NOMO-1 treated with DMSO at 0.1 percent for 48 hours (cell line): ENCODE measurements at regions not wholly inside any gene's neighbourhood (a gene's known extent, or its start where the extent isn't known, plus 50 kb on each side); places are given as distances from the start of the nearest gene placed in this dataset.
"Not testable (repeated sequence)": the region's sequence is repeated elsewhere in the genome, so short reads cannot be mapped to it uniquely, and the experiment has no call there.

Experiments used
- DNase-seq: peaks from one replicate; lab custom pipeline; 2025; ENCODE audit not compliant: unreplicated experiment; lab: John Stamatoyannopoulos, UW

DNA sequence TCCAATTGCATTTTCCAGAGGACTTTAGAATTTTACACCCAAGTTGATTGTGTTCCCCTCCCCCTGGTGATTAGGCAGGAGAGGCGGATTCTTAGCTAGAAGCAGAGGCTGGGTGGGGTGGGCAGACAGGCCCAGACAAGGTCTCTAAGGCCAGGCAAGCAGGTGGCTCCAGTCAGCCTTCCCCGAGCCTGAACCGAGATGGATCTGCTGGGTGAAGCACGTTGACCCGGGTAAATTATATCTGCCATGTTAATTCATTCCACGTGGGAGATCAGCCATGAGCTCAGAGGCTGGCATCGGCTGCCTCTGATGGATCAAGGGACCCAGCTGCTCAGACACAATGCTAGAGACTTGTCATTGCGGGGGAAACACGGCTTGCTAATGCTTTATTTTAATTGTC, 159.5 kb upstream of the MAFB start:
- DNase-seq: no peak

DNA sequence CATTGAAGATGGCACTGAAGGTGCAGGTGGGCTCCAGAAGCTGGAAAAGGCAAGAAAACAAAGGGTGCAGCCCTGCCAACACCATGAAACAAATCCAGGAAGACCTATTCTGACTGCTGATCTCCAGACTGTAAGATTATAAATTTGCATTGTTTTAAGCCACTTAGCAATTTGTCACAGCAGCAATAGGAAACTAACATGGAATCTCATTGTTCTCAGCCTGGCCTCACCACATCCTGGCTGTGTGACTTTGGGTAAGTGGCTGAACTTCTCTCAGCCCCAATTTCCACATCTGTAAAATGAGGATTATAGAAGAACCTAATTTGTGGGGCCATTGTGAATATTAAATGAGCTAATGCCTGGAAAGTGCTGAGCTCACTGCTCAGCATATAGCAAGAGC, 160.4 kb upstream of the MAFB start:
- no peak for DNase-seq

DNA sequence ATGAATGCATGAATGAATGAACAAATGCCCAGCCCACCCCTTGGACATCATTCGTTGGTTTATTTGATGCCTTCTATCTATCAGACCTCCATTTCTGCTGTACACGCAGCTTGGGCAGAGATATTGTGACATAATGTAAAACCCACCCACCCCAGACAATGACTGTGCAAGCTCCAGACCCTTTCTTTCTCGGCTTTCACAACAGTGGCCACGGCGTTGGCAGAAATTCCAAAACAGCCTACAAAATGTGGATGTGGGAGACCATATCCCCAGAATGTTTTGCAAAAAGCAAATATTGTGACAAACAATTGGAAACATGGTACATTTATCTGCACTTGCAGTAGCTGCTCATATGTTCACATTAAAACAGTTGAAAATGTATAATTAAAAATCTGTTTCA, 162.0 kb upstream of the MAFB start:
- no peak for DNase-seq

DNA sequence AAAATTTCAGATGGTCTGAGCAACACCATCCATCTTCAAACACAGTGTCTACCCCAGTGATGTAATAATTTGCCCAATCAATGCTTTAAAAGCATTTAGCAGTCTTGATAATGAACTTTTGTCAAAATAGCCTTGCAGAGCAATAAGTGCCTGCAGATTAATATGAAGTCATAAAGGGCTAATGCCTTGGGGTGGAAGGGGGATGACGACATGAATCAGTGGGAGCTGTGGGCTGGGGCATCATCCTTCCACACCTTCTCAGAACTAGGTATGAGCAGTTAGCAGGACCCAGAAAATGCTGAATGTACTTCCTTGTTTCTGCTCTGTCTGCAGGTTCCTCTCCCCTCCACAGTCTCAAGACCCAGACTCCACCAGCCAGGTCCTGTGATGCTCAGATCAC, 166.2 kb upstream of the MAFB start:
- DNase-seq: no peak

DNA sequence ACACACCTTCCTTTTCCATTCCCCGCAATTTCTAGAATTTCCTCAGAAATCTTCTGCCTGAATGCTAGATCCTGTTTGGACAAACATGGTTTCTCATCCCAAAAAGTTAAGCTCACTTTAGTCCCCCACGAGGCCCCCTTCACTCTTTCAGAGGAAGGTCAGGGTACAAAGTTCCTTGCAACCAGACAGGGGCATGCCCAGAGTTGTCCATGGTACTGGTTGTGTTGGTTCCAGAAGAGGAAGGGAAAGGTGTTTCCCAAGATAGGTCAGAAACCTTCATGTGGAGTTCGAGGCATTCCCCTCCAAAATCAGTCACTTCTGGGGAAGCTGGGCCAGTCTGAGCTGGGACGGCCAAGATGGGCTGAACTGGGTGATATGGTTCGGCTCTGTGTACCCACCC, 167.6 kb upstream of the MAFB start:
- no peak for DNase-seq

DNA sequence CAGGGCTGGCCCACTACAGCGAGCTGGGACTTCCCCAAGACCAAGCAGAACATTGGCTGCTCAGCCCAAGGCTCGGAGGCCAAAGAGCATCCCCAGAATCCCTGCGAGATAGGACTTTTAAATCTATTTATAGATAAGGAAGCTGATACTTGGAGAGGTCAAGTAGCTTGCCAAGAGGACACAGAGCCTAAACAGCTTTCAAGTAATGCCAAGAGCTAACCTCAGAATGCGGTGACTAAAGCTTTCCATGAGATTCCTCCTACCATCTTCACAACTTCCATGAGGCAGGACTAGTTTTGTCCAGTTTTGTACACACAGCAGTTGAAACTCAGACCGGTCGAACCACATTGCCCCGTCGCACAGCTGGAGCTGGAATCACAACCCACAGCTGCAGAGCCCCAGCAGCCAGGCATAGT, 168.1 kb upstream of the TOP1 start:
- no peak for DNase-seq

DNA sequence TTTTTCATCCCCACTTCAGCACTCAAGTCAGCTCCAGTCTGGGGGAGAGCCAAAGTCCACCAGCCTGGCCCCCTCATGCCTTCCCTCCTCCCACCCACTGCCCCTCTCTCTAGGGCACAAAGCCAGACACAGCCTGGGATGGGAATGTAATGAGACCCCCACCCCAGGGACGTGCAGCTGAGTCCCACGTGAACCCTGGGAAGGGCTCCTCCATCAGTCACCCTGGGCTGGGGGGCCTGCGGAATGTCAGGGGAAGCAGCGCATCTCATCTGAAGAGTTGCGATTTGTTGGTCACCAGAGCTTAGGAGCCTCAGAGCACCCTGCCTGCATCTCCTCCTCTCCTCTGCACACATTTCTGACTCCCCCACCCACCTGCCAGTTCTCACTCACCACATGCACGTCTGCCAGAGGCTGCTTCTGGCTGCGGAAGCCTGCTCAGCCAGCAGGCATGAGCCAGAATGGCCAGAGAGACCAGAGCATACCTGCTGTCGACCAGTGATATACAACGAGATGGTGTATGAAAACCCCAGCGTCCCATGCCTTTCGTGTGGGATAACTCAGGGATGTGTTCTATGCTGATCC, 167.1 kb upstream of the TOP1 start:
- no peak for DNase-seq

DNA sequence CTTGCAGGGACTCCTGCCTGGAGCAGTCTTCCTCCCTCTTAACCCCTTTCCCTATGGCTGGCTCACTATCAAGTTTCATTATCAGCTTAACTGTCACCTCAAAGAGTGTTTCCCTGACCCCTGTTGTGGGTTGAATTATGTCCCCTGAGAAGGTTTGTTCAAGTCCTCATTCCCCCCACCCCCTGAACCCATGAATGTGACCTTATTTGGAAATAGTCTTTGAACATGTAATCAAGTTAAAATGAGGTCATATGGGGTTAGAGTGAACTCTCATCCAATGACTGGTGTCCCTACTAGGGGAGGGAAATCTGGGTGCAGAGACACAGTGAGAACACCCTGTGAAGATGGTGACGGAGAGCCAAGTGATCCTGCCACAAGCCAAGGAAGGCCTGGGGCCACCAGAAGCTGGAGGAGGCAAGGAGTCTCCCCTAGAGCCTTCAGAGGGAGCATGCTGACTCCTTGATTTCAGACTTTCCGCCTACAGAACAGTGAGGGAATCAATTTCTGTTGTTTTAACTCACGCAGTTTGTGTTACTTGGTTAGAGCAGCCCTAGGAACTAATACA, 165.2 kb upstream of the TOP1 start:
- DNase-seq: no peak

DNA sequence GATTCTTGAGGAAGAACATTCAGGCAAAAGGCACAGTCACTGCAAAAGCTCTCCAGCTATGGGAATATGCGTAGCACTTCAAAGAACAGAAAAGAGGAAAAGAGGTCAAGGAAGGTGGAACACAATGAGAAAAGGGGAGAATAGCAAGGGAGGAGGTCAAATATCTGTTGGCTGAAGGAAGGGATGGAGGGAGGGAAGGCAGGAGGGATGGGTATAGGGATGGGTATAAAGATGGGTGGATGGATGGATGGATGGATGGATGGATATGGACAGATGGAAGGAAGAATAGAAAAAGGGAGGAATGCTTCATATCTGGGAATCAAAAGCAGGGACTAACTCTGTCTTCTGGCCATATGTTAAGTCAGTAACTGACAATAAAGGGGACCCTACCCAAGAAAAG, 164.2 kb upstream of the TOP1 start:
- DNase-seq: no peak

DNA sequence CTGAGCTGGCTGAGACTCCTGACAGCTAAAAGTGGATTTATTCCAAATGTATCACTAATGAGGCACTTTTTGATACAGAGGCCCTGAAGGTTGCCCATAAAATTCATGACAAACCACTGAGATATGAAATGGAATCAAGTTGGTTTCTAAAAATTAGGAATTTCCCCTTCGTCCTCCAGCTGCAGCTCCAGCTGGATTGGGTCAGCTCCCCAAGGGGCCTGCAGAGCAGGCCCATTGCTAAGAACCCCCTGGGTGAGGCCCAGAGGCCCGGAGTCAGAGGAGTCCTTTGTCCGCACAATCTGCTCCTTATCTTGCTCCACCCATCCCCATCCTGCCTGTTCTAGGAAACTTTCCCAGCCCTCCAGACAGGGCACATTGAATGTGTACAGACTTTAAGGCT, 163.5 kb upstream of the TOP1 start:
- no peak for DNase-seq

DNA sequence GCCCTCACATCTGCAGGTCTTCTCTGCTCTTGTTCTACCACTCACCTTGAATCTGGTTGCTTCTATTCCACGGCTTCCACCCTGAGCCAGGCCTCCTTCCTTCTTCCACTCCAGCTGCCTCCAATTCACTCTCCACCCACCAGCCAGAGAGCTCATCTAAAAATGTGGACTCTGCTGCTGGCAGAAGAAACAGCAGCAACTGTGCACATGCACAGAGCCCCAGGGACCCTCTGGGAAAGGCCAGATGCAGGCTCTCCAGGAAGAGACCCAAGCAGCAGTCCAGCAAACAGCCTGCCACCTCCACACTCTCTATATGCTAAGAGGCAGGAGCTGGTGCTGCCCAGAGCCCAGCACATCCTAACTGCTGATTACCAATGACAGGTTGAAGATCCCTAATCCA, 162.6 kb upstream of the TOP1 start:
- DNase-seq: no peak

DNA sequence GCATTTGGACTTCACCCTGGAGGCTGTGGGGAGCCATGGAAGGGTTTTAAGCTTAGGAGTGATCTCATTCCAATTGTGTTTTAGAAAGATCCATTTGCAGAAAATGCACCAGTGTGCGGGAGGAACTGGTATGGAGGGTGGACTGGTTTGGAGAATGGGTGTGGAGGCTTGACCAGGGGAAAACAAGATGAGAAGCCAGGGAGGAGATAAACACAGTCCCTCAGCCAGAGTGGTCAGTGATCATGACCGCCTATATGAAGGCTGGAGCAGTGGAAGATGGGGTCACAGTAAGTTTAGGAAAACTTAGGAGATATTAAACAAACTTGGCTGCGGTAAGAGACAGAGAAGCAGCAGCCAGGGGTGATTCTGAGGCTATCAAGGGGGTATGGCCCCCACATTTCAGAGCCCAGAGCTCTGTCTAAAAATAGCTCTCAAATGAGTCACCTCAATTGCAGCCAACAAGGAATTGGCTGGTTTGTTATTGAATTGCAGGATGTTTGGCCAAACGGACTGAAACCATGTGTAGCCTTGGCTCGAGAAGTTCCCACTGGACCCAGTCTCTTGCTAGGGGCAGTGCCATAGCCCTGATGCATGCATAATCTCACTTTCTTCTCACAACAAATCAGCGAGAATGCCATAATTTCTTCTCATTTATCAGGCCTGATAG, 159.9 kb upstream of the TOP1 start:
- DNase-seq: no peak

DNA sequence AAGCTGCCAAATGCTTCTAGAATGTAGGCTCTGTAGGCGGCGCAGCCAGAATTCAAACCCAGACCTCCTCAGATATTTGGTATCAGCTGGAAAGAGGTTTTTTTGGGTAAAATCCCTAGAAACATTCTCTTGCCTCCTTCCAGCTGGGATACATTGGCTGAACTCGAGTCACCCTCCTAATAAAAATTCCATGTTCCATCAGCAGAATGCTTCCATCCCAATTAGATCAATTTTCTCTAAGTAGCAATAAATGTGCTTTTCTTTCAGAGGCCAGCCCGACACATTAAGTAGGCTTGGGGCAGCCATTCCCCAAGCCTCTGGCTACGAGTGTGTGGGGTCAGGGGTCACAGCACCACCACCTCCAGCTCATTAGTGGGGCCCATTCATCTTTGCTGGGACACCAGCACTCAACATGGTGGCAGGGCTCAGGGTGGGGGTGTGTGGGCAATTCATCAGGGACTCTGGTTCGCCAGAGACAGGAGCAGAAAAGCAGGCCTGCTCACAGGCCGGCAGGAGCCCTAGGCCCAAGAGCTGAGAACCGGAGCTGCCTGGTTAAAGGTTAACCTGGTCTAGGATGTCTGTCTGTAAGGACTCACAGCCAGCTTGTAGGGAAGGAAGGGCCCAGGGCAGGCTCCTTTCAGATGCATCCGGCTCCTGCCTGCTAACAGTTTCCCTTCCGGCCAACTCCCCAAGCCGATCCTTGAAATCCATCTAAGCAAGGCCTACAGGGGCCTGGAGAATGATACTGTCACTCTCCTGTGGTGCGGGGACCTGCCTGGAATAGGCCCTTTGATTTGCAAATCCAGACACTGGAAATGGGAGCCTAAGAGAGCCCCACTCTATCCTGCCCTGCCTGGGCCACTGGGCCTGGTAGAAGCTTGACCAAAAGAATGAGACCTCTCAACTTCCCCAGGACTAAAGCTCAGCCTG, 159.1 kb upstream of the TOP1 start:
- DNase-seq: no peak

DNA sequence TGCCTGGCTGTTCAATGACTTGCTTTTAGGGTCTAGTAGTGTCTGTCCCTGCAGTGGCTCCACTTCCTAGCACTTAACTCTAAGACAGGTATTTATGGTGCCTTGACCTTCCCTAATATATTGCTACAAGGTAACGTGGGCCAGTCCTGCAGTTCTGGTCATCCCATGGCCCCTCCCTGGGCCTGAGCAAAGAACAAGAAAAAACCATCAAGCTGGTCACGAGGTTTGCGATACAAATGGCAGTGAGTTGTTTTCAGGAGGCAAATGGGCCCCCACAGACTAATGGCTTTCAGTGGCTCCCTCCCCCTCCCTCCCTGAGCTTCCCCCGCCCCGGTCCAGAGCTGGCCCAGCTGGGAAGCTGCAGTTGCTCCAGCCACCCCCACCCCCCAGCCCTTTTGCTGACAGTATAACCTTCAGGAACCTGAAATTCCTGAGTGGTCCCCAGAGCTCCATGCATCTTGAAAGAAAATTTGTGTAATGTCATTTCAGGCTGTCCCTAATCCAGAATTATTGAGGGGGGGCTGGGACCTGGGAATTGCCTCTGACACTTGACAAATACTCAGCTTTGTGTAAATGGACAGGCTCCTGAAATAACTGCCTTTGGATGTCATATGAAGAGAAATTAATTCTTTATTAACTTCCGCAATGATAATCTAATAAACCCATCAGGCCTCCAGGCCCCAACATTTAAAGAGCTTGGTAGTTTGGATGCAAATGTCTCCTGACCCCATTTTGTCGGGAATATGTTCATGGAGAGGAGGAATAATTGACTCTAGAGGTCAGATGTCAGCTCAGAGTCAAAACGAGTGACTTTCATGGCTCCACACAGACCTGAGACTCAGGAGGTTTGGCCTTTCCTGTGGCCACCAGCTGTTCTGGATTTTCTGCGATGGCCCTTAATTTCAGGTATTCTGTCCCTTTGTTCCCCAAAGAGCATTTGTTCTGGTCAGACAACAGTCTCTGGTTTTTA, 153.2 kb upstream of the TOP1 start:
- DNase-seq: no peak

DNA sequence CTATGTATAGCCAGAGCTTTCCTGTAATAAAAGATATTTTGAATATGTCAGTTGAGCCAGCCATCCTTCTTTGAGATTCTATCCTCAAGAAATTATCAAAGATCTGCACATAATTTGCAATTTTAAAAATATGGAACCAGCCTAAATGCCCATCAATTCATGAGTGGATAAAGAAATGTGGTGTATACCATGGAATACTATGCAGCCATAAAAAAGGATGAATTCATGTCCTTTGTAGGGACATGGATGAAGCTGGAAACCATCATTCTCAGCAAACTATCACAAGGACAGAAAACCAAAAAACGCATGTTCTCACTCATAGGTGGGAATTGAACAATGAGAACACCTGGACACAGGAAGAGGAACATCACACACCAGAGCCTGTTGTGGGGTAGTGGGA, 150.5 kb upstream of the TOP1 start:
- not testable (repeated sequence) for DNase-seq

DNA sequence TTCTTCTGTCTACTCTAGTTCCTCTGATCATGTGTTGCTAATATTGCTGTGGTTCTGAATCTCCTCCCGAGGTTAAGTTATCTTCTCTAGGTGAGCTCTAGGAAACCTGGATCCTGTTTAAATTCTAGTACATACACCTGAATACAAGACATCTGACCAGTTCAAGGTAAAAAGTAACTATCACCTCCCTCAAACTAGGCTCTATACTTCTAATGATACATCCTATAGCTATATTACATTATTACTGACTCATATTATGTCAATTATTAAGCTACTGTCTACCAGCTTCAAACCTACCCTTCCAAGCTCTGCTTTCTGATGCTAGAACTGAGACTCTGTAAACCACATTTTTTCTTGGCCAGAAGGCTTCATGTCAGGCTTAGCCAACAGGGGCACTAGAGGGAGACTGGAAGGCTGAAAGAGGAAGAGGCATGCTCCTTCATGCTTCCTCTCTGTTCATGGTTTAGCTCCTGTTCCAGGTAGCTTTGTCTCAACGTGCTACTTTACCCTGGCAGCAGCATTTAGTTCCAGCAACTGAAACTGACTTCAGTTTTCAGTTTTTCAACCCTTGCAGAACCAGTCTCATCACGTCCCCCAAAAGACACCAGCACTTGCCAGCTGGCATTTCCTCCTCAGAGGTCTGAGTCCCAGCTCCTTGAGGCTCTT, 148.4 kb upstream of the TOP1 start:
- DNase-seq: peak; percentile 52

DNA sequence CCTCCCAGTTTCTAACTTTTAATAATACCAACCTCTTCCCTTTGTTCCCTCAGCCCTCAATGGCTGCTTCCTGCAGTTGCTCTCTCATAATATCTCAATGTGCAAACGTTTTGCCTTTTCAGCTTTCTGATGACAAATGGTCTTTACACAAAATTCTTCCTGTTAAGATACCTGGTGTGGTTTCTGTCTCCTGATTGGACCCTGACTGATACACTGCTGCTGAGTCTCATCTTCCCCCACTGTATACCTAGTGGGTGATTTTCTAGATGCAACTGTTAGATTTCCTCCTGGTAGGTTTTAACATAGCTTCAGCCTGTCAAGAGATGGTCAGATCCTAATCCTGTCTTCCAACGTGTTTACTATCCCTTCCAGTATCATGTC, 147.9 kb upstream of the TOP1 start:
- no peak for DNase-seq

DNA sequence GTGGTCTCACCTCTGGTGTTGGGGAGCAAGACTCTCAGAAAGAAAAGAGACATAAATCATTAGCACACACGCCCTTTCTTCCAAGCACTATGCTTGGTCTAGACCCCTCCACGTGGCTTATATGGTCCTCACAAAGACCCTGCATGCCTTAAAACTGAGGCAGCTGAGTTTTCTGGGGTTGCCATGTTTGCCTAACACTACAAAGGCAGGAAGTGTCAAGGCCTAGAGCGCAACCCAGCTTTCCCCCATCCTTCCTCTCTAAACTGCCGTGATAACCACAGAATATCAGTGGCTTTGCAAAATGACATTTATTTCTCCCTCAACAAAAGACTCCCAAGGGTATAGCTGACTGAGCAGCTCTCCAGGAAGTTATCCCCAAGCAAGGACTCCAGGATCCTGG, 146.5 kb upstream of the TOP1 start:
- peak; percentile 59 for DNase-seq

DNA sequence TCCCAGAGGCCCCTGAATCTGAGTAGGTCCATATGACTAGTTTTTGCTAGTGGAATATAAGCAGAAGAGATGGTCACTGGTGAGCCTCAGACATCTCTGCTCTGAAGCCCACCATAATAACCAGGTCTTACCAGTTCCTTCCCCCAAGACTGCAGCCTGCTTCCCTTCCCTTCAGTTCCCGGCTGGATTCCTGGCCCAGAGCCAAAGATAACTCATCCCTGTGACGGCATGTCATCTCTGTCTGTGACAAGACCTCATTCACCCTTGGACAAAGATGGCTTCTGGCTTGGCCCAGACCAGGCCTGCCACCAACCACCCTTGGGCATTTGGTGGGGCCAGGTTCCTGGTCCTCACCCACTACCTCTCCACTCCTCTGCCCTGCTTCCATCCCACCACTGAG, 145.5 kb upstream of the TOP1 start:
- DNase-seq: no peak

DNA sequence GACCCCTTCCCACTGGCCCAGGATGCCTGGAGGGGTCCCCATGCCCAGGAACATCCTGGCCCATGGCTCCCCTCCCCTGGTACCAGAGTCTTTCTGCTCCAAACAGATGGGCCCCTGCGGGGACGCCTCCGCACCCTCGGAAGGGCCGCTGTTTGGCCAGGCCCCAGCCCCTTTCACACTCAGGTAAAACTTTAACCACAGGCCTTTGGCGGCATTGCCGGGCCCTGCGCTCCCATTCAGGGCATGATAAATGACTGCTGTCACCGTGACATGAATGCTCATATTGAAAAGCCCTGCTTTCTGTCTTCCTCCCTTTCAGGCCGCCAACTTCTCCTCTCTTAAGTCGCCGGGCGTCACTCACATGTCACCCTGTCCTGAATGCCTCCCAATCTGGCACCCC, 141.5 kb upstream of the TOP1 start:
- no peak for DNase-seq
